Left ventricle myocardium inferior (tissue), 1 donor: ENCODE measurements at regions not wholly inside any gene's neighbourhood (a gene's known extent, or its start where the extent isn't known, plus 50 kb on each side); places are given as distances from the start of the nearest gene placed in this dataset.
"Not testable (repeated sequence)": the region's sequence is repeated elsewhere in the genome, so short reads cannot be mapped to it uniquely, and the experiment has no call there.

Experiments used
- DNase-seq: peaks from one replicate; pipeline ENCODE4 v3.0.0-alpha.2; 2020
- H3K27ac ChIP-seq: fragments of 200-600 bp; replicated peaks from 2 replicates; pipeline ENCODE4 v1.8.0; 2021
- H3K27me3 ChIP-seq: fragments of 200-600 bp; 2 replicates; pipeline ENCODE4 v1.8.0; 2021; ENCODE audit warnings: low read depth
- H3K36me3 ChIP-seq: fragments of 200-600 bp; 2 replicates; pipeline ENCODE4 v1.8.0; 2021
- H3K4me1 ChIP-seq: fragments of 200-600 bp; 2 replicates; pipeline ENCODE4 v1.8.0; 2021
- H3K4me3 ChIP-seq: fragments of 200-600 bp; 2 replicates; pipeline ENCODE4 v1.8.0; 2021; ENCODE audit warnings: mild to moderate bottlenecking, moderate library complexity
- H3K9me3 ChIP-seq: fragments of 200-600 bp; replicated peaks from 2 replicates; pipeline ENCODE4 v1.8.0; 2021
- intact Hi-C: fragments of 100-400 bp; cut with micrococcal nuclease; formaldehyde crosslinking; loops from one replicate; pipeline ENCODE4 v1.11.0; 2022
- TF ChIP-seq, protein P1 (sequence below): fragments of 200-600 bp; IDR thresholded peaks from 2 replicates; pipeline ENCODE4 v1.8.0; 2021; ENCODE audit warnings: antibody characterized with exemption, mild to moderate bottlenecking, borderline replicate concordance
- donor health status: DM: no; HTN: yes; CAD: no; lungs with severe emphysema.

DNA sequence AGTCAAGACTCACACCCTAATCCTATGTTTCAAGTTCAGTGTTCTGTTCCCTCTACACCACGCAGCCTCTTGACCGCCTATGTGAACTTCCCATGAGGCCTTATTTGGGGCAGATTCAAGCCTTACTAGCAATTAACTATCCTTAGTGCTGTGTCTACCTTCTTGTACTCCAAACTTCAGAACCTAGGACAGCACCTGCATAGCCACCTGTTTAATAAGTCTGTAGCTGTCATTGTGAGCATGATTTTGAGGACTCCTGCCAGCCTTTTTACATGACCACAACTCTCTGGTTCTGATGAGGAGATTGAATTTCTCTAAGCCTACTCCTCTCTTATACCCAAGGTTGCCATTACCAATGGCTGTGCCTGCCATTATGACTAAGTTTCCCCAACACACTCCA lies 50.8 kb upstream of the PCSK1 start:
- TF ChIP-seq, protein P1, sequence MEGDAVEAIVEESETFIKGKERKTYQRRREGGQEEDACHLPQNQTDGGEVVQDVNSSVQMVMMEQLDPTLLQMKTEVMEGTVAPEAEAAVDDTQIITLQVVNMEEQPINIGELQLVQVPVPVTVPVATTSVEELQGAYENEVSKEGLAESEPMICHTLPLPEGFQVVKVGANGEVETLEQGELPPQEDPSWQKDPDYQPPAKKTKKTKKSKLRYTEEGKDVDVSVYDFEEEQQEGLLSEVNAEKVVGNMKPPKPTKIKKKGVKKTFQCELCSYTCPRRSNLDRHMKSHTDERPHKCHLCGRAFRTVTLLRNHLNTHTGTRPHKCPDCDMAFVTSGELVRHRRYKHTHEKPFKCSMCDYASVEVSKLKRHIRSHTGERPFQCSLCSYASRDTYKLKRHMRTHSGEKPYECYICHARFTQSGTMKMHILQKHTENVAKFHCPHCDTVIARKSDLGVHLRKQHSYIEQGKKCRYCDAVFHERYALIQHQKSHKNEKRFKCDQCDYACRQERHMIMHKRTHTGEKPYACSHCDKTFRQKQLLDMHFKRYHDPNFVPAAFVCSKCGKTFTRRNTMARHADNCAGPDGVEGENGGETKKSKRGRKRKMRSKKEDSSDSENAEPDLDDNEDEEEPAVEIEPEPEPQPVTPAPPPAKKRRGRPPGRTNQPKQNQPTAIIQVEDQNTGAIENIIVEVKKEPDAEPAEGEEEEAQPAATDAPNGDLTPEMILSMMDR, result no peak
- H3K4me1 ChIP-seq, result no peaks in the 10 kb centered on the region
- intact Hi-C loops, result no loop called here

DNA sequence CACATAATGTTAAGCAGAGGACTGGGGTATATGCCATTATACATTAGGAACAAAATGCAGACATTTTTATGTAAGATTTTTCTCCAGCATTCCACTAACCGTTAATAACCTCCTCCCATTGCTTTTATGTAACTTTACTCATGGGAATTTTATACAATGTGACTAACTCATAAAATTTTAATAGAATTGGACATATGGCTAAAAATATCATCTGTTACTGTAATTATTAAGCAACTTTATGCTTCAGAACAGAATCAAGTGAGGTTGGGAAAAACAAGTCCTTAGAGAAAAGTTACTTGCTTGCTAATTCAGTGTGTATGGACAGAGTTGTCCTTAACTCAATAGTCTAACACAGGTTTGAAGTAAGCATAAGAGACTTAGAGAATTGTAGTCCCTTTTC lies 54.8 kb upstream of the PCSK1 start:
- no peak overlapping the region for H3K27ac ChIP-seq
- H3K4me1 ChIP-seq, result no peaks in the 10 kb centered on the region
- intact Hi-C loops, result no loop called here
- no peak for DNase-seq
- no peaks in the 10 kb centered on the region for H3K36me3 ChIP-seq
- no peaks in the 10 kb centered on the region for H3K9me3 ChIP-seq
- no peaks in the 10 kb centered on the region for H3K27me3 ChIP-seq
- H3K4me3 ChIP-seq, result no peak overlapping the region
- TF ChIP-seq, protein P1, result no peak

More for the DNA sequence above, 50.8 kb upstream of the PCSK1 start:
- Histone ChIP-seq H3K9me3 (no peaks in the 10 kb centered on the region), H3K4me3 (no peak overlapping the region), H3K27me3 (no peaks in the 10 kb centered on the region), H3K36me3 (no peaks in the 10 kb centered on the region), H3K27ac (no peak overlapping the region)
- DNase-seq, result no peak

DNA sequence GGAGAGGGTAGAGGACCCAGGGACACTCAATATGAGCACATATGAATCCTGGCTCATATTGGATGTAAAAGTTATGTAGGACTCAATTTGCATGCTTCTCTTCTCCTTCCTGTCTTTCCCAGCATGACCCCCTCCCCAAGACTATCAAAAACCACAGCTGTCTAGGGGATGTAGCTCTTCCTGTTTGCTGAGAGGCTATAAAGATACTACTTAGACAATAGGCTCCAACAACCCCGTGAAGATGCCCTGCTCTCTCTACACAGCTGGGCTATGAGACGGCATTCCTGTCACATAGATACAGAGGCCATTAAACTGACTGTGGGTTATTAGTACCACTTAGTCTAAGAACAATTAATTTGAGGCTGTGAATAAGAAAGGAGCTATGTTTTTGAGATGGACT lies 56.5 kb upstream of the PCSK1 start:
- Histone ChIP-seq H3K4me3 (no peak overlapping the region), H3K36me3 (no peaks in the 10 kb centered on the region), H3K4me1 (no peaks in the 10 kb centered on the region), H3K9me3 (no peaks in the 10 kb centered on the region), H3K27ac (no peak overlapping the region), H3K27me3 (no peaks in the 10 kb centered on the region)
- no peak for DNase-seq
- TF ChIP-seq, protein P1, result no peak
- intact Hi-C loops, result no loop called here

DNA sequence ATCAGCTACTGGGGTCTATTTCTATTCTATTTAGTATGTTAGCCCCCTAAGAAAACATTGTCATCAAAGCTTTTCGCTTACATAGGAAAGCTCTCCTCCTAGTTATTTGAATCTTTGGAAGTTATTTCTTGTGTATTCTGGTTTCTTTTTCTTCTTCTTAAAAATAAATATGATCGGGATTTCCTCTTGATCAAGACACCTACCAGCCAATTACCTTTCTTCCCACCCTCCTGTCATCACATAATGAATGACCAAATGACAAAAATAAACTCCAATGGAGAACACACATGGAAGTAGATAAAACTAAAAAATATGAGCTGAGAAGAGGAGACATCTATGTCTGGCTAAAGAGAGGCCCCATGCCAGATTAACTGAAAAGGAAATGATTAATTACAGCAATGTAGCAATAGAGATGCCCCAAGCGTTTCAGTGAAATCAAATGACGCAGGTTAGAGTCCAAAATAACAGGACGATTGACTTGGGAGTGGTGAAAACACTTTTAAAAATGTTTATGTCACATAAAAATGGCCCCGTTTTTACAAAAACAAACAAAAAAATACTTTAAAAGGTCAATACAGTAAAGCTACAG lies 59.5 kb upstream of the PCSK1 start:
- Histone ChIP-seq H3K27ac (no peak overlapping the region), H3K27me3 (no peaks in the 10 kb centered on the region), H3K4me3 (no peak overlapping the region), H3K9me3 (no peaks in the 10 kb centered on the region), H3K4me1 (no peaks in the 10 kb centered on the region), H3K36me3 (no peaks in the 10 kb centered on the region)
- TF ChIP-seq, protein P1, result no peak
- DNase-seq, result no peak
- intact Hi-C loops, result no loop called here

DNA sequence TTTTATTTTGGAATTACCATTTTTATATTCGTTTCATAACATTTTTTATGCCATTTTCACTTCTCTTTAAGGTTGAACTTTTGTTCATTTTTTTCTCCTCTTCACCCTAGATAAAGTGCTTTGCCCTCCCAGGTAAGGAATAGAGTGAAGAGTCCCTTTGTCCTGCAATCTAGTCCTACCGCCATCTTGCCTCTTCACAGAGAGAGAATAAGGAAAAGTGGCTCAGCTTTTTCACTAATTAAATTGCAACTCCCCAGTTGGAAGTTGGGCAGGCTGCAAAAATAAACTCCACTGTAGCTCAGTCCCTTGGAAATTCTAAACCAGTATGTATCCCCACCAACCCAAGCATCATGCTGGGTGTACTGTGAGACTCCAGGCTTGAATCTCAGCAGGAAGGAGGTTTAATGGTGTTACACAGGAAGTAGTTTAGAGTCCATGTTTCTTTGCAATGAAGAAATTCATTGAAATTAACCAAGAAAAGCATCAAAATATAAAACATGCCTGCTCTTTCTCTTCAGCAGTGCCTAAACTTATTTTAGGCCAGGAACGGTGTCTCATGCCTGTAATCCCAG lies 60.3 kb upstream of the PCSK1 start:
- Histone ChIP-seq H3K9me3 (no peaks in the 10 kb centered on the region), H3K27me3 (no peaks in the 10 kb centered on the region), H3K4me1 (no peaks in the 10 kb centered on the region), H3K27ac (no peak overlapping the region), H3K4me3 (no peak overlapping the region), H3K36me3 (no peaks in the 10 kb centered on the region)
- no peak for DNase-seq
- TF ChIP-seq, protein P1, result no peak
- intact Hi-C loops, result no loop called here

DNA sequence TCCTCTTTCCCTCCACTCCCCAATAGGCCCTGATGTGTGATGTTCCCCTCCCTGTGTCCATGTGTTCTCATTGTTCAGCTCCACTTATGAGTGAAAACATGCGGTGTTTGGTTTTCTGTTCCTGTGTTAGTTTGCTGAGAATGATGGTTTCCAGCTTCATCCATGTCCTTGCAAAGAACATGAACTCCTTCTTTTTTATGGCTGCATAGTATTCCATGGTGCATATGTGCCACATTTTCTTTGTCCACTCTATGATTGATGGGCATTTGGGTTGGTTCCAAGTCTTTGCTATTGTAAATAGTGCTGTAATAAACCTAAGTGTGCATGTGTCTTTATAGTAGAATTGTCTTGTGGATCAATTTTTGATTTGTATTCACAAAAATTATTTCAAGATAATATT lies 62.4 kb upstream of the PCSK1 start:
- H3K36me3 ChIP-seq, H3K4me1 ChIP-seq, H3K27me3 ChIP-seq, DNase-seq, H3K4me3 ChIP-seq, H3K27ac ChIP-seq, intact Hi-C loops, H3K9me3 ChIP-seq: not testable (repeated sequence)

DNA sequence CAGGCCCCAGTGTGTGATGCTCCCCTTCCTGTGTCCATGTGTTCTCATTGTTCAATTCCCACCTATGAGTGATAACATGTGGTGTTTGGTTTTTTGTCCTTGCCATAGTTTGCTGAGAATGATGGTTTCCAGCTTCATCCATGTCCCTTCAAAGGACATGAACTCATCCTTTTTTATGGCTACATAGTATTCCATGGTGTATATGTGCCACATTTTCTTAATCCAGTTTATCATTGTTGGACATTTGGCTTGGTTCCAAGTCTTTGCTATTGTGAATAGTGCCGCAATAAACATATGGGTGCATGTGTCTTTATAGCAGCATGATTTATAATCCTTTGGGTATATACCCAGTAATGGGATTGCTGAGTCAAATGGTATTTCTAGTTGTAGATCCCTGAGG lies 64.0 kb upstream of the PCSK1 start:
- DNase-seq, intact Hi-C loops, H3K36me3 ChIP-seq, H3K4me3 ChIP-seq, H3K4me1 ChIP-seq, H3K27ac ChIP-seq, H3K9me3 ChIP-seq, H3K27me3 ChIP-seq: not testable (repeated sequence)
